SK-N-SH (cell line): ENCODE measurements at regions not wholly inside any gene's neighbourhood (a gene's known extent, or its start where the extent isn't known, plus 50 kb on each side); places are given as distances from the start of the nearest gene placed in this dataset.

Experiments used
- CTCF ChIA-PET: fragments of 300-600, 350-600 bp; formaldehyde crosslinking; extraction: SDS; loops from one replicate; lab custom pipeline; 2021; lab: Yijun Ruan, JAX
- POLR2A ChIA-PET: fragments of 350-600 bp; sonication (Branson Sonifier 250); formaldehyde crosslinking; extraction: SDS; loops from one replicate; lab custom pipeline; 2020; ENCODE audit warnings: antibody characterized with exemption, inconsistent platforms; lab: Yijun Ruan, JAX
- DNase-seq: peaks from one replicate; pipeline ENCODE4 v3.0.0; 2012
- H2AFZ ChIP-seq: fragments of 200-600 bp; sonication (generic); 2 replicates; pipeline ENCODE4 v1.8.1; 2016; ENCODE audit warnings: antibody characterized with exemption, mild to moderate bottlenecking, low read depth
- H3F3A ChIP-seq: fragments of 200-600 bp; sonication (generic); replicated peaks from 2 replicates; pipeline ENCODE3; 2016; ENCODE audit warnings: antibody characterized with exemption, mild to moderate bottlenecking; ENCODE audit not compliant: insufficient read depth
- H3K27ac ChIP-seq, 2 experiments: fragments of 200-500 bp in 1 of 2; fragments of 200-600 bp in 1 of 2; sonication (Bioruptor generic) in 1 of 2; sonication (generic), shearing (Covaris generic) in 1 of 2; 2 replicates each; pipeline versions ENCODE4 v1.5.1 to v1.6.1; 2014 to 2016; ENCODE audit warnings: low read depth in 2 of 2, inconsistent platforms in 1 of 2, low read length in 1 of 2, mild to moderate bottlenecking in 1 of 2, mixed read lengths in 1 of 2
- H3K27me3 ChIP-seq: fragments of 200-600 bp; sonication (generic), shearing (Covaris generic); 2 replicates; pipeline ENCODE4 v1.6.1; 2016; ENCODE audit warnings: mixed run types; ENCODE audit not compliant: insufficient read depth
- H3K36me3 ChIP-seq, 2 experiments: fragments of 200-500 bp in 1 of 2; fragments of 200-600 bp in 1 of 2; sonication (Bioruptor generic) in 1 of 2; sonication (generic) in 1 of 2; replicated peaks in 1 of 2; 2 replicates each; pipeline versions ENCODE3 to v1.5.1; 2014 to 2016; ENCODE audit warnings: low read length in 1 of 2, mild to moderate bottlenecking in 1 of 2; ENCODE audit not compliant: insufficient read depth in 2 of 2, control insufficient read depth in 1 of 2
- H3K4me1 ChIP-seq, 2 experiments: fragments of 200-500 bp in 1 of 2; fragments of 200-600 bp in 1 of 2; sonication (Bioruptor generic) in 1 of 2; sonication (generic), shearing (Covaris generic) in 1 of 2; 2 replicates each; pipeline versions ENCODE4 v1.5.1 to v1.6.1; 2014 to 2016; ENCODE audit warnings: low read depth in 1 of 2, low read length in 1 of 2, mixed run types in 1 of 2; ENCODE audit not compliant: insufficient read depth in 2 of 2, control insufficient read depth in 1 of 2
- H3K4me2 ChIP-seq: fragments of 200-600 bp; sonication (generic), shearing (Covaris generic); 2 replicates; pipeline ENCODE4 v1.6.1; 2017; ENCODE audit warnings: mixed run types
- H3K4me3 ChIP-seq, 2 experiments: fragments of 200-500 bp in 1 of 2; fragments of 200-600 bp in 1 of 2; sonication (Bioruptor generic) in 1 of 2; sonication (generic), shearing (Covaris generic) in 1 of 2; 2 replicates each; pipeline versions ENCODE4 v1.5.1 to v1.8.1; 2014 to 2016; ENCODE audit warnings: low read depth in 2 of 2, inconsistent platforms in 1 of 2, low read length in 1 of 2, mild to moderate bottlenecking in 1 of 2, mixed read lengths in 1 of 2, moderate library complexity in 1 of 2
- H3K79me2 ChIP-seq: fragments of 200-600 bp; sonication (generic); 2 replicates; pipeline ENCODE4 v1.8.1; 2017; ENCODE audit warnings: mild to moderate bottlenecking; ENCODE audit not compliant: insufficient read depth
- H3K9ac ChIP-seq: fragments of 200-600 bp; sonication (generic); 2 replicates; pipeline ENCODE4 v1.6.1; 2017; ENCODE audit warnings: mixed run types
- H3K9me2 ChIP-seq: fragments of 200-600 bp; sonication (generic); 2 replicates; pipeline ENCODE4 v1.6.1; 2017; ENCODE audit warnings: mixed run types
- H3K9me3 ChIP-seq: fragments of 200-600 bp; sonication (generic); 2 replicates; pipeline ENCODE4 v1.6.1; 2017; ENCODE audit warnings: mixed run types, mild to moderate bottlenecking, moderate library complexity
- H4K20me1 ChIP-seq: fragments of 200-600 bp; sonication (generic); 2 replicates; pipeline ENCODE4 v1.6.1; 2017; ENCODE audit warnings: mild to moderate bottlenecking, mixed run types; ENCODE audit not compliant: insufficient read depth
- EZH2phosphoT487 ChIP-seq: fragments of 200-600 bp; sonication (generic); IDR thresholded peaks from 2 replicates; pipeline ENCODE4 v1.6.1; 2017; ENCODE audit warnings: low read depth, mixed run types, mild to moderate bottlenecking, antibody characterized with exemption, moderate library complexity, borderline replicate concordance
- FOSL2 ChIP-seq: IDR thresholded peaks from 2 replicates; pipeline ENCODE4 v1.4.0; 2012; ENCODE audit warnings: low read depth, mild to moderate bottlenecking, moderate library complexity, borderline replicate concordance
- GATA2 ChIP-seq: sonication (generic); formaldehyde crosslinking; IDR thresholded peaks from 2 replicates; pipeline ENCODE4 v1.5.0; 2020; ENCODE audit warnings: mild to moderate bottlenecking, missing genetic modification reagents
- IRF3 ChIP-seq: fragments of 150-350 bp; IDR thresholded peaks from 2 replicates; pipeline ENCODE4 v1.6.1; 2016; ENCODE audit warnings: mild to moderate bottlenecking, low read depth, low read length
- MEF2A ChIP-seq: IDR thresholded peaks from 2 replicates; pipeline ENCODE4 v1.4.0; 2012; ENCODE audit warnings: low read depth, borderline replicate concordance
- MXI1 ChIP-seq: IDR thresholded peaks from 2 replicates; pipeline ENCODE4 v1.6.1; 2012; ENCODE audit warnings: mild to moderate bottlenecking, low read depth, low read length, improper control_type of control experiment
- NFIC ChIP-seq: IDR thresholded peaks from 2 replicates; pipeline ENCODE4 v1.4.0; 2012; ENCODE audit warnings: borderline replicate concordance
- PBX3 ChIP-seq: IDR thresholded peaks from 2 replicates; pipeline ENCODE4; 2012
- RCOR1 ChIP-seq: fragments of 150-350 bp; IDR thresholded peaks from 2 replicates; pipeline ENCODE4 v1.6.1; 2017; ENCODE audit warnings: antibody characterized with exemption, low read length
- REST ChIP-seq: IDR thresholded peaks from 2 replicates; pipeline ENCODE4 v1.6.1; 2012; ENCODE audit warnings: mild to moderate bottlenecking, low read depth, low read length, moderate library complexity
- RFX5 ChIP-seq: IDR thresholded peaks from 2 replicates; pipeline ENCODE4 v1.6.1; 2012; ENCODE audit warnings: mild to moderate bottlenecking, improper control_type of control experiment, low read length
- TCF12 ChIP-seq: IDR thresholded peaks from 2 replicates; pipeline ENCODE4 v1.4.0; 2012
- USF1 ChIP-seq: IDR thresholded peaks from 2 replicates; pipeline ENCODE4 v1.4.0; 2012; ENCODE audit warnings: low read depth, borderline replicate concordance
- WGBS: methylation state at CpG from one replicate; pipeline ENCODE4 v1.1.6; 2017; ENCODE audit warnings: low lambda C conversion rate; 5-methylcytosine and 5-hydroxymethylcytosine counted together

- no peak for DNase-seq
- Histone ChIP-seq H3K9ac (no peak overlapping the region), H2AFZ (no peak overlapping the region), H3F3A (no peaks in the 10 kb centered on the region), H3K79me2 (no peaks in the 10 kb centered on the region), H3K4me2 (no peak overlapping the region)
- CTCF ChIA-PET: interaction anchor here (0.7 kb wide), 1 partner anchor 150 kb away, joined by 4 read pairs; no protein-coding TSS in a partner anchor
- TF ChIP-seq EZH2phosphoT487: no peak
- TF ChIP-seq GATA2 (CRISPR knock-in tag): no peak
- no peak for TF ChIP-seq MXI1
- no peak for TF ChIP-seq MEF2A
- TF ChIP-seq USF1: no peak
- no peak for TF ChIP-seq IRF3
- TF ChIP-seq TCF12: no peak
- TF ChIP-seq PBX3: no peak
- TF ChIP-seq NFIC: no peak
- no peak for TF ChIP-seq RCOR1
- no peak for TF ChIP-seq FOSL2
- no peak for TF ChIP-seq REST
- TF ChIP-seq RFX5: no peak
- TF ChIP-seq, all 33 proteins: peak for 0
- 15% methylated on average over 2 of the region's 2 CpGs for WGBS
- Histone ChIP-seq H3K9me2 (no peaks in the 10 kb centered on the region), H3K27ac (no peak overlapping the region), H3K27me3 (no peaks in the 10 kb centered on the region), H4K20me1 (no peaks in the 10 kb centered on the region), H3K36me3 (no peaks in the 10 kb centered on the region), H3K4me1 (peaks cover 0 to 3% of the 10 kb centered on the region in 2 experiments; a peak in 1 of 4 replicates), H3K4me3 (no peak overlapping the region), H3K9me3 (no peaks in the 10 kb centered on the region)
- POLR2A ChIA-PET: no interaction called here
These were observed 381.4 kb downstream of the ETNK1 start for GRCh38 chr12:23006413-23006812.
